Stimulated activated CD4-positive, alpha-beta T cell treated with anti-CD3 and anti-CD28 coated beads, Interleukin-4, amount 100 ng/mL, for 48 hours (primary cell): ENCODE measurements at regions not wholly inside any gene's neighbourhood (a gene's known extent, or its start where the extent isn't known, plus 50 kb on each side); places are given as distances from the start of the nearest gene placed in this dataset.
"Not testable (repeated sequence)": the region's sequence is repeated elsewhere in the genome, so short reads cannot be mapped to it uniquely, and the experiment has no call there.

Experiments used
- DNase-seq, 2 donors: peaks; one replicate each; pipeline ENCODE4 v3.0.0-alpha.2; 2020; ENCODE audit warnings: low read depth in 2 of 2

GRCh38 chr3:28948685-28949084, 332.2 kb upstream of the RBMS3 start:
- no peak for DNase-seq

- no peak for DNase-seq
These were observed 331.3 kb upstream of the RBMS3 start for GRCh38 chr3:28949580-28949979.

- DNase-seq: no peak
These were observed 330.3 kb upstream of the RBMS3 start for GRCh38 chr3:28950614-28951013.

GRCh38 chr3:28951772-28952556, 328.9 kb upstream of the RBMS3 start:
- DNase-seq: no peak

GRCh38 chr3:28958656-28959055, 322.2 kb upstream of the RBMS3 start:
- DNase-seq: no peak

- no peak for DNase-seq
These were observed 309.7 kb upstream of the RBMS3 start for GRCh38 chr3:28971156-28971555.

- DNase-seq: no peak
These were observed 307.9 kb upstream of the RBMS3 start for GRCh38 chr3:28972921-28973320.

GRCh38 chr3:28973609-28974008, 307.3 kb upstream of the RBMS3 start:
- DNase-seq: no peak

- no peak for DNase-seq
These were observed 302.8 kb upstream of the RBMS3 start for GRCh38 chr3:28978092-28978491.

- DNase-seq: no peak
These were observed 300.7 kb upstream of the RBMS3 start for GRCh38 chr3:28980131-28980530.

GRCh38 chr3:28980631-28981030, 300.2 kb upstream of the RBMS3 start:
- no peak for DNase-seq

GRCh38 chr3:28982906-28983305, 298.0 kb upstream of the RBMS3 start:
- no peak for DNase-seq

- no peak for DNase-seq
These were observed 293.9 kb upstream of the RBMS3 start for GRCh38 chr3:28986922-28987321.

GRCh38 chr3:28989646-28990089, 291.2 kb upstream of the RBMS3 start:
- DNase-seq: no peak

GRCh38 chr3:28994161-28994905, 286.5 kb upstream of the RBMS3 start:
- DNase-seq: no peak

GRCh38 chr3:29004885-29005599, 275.8 kb upstream of the RBMS3 start:
- no peak for DNase-seq

- no peak for DNase-seq
These were observed 275.0 kb upstream of the RBMS3 start for GRCh38 chr3:29005862-29006261.

GRCh38 chr3:29011441-29011840, 269.4 kb upstream of the RBMS3 start:
- DNase-seq: no peak

GRCh38 chr3:29011966-29012365, 268.9 kb upstream of the RBMS3 start:
- no peak for DNase-seq

GRCh38 chr3:29022976-29023375, 257.9 kb upstream of the RBMS3 start:
- DNase-seq: no peak

- no peak for DNase-seq
These were observed 254.6 kb upstream of the RBMS3 start for GRCh38 chr3:29026286-29026685.

GRCh38 chr3:29026959-29027358, 253.9 kb upstream of the RBMS3 start:
- DNase-seq: no peak

GRCh38 chr3:29031175-29031574, 249.7 kb upstream of the RBMS3 start:
- DNase-seq: not testable (repeated sequence)
